WTC11 (cell line): ENCODE measurements at regions not wholly inside any gene's neighbourhood (a gene's known extent, or its start where the extent isn't known, plus 50 kb on each side); places are given as distances from the start of the nearest gene placed in this dataset.

Experiments used
- ATAC-seq: fragments of 200-7000 bp; cut with Tn5 transposase; 2 replicates; pipeline ENCODE4 v1.10.0; 2021; ENCODE audit warnings: mild to moderate bottlenecking, moderate library complexity
- CTCF ChIA-PET: fragments of 300-600 bp; sonication (Branson Sonifier 250); formaldehyde crosslinking; loops from one replicate; lab custom pipeline; 2021; ENCODE audit warnings: antibody characterized with exemption; lab: Charles Lee
- POLR2A ChIA-PET: fragments of 350-600 bp; sonication (Branson Sonifier 250); formaldehyde crosslinking; loops from one replicate; lab custom pipeline; 2021; ENCODE audit warnings: antibody characterized with exemption; lab: Charles Lee
- DNase-seq: peaks from one replicate; pipeline ENCODE4 v3.0.0; 2021; ENCODE audit warnings: low spot score
- H3K27ac Mint-ChIP-seq: 2 replicates; pipeline ENCODE4 v1.8.0; 2021; ENCODE audit warnings: mixed read lengths
- H3K27me3 Mint-ChIP-seq: 2 replicates; pipeline ENCODE4 v1.8.0; 2021; ENCODE audit warnings: low read depth, mild to moderate bottlenecking, moderate library complexity, mixed read lengths
- H3K36me3 Mint-ChIP-seq: 2 replicates; pipeline ENCODE4 v1.8.0; 2021; ENCODE audit warnings: mixed read lengths
- H3K4me1 Mint-ChIP-seq: 2 replicates; pipeline ENCODE4 v1.8.0; 2022; ENCODE audit warnings: mixed read lengths
- H3K4me3 Mint-ChIP-seq: 2 replicates; pipeline ENCODE4 v1.8.0; 2021; ENCODE audit warnings: mild to moderate bottlenecking, moderate library complexity, mixed read lengths
- H3K9me3 Mint-ChIP-seq: 2 replicates; pipeline ENCODE4 v1.8.0; 2021; ENCODE audit warnings: mixed read lengths
- ATF1 ChIP-seq: sonication (generic); formaldehyde crosslinking; IDR thresholded peaks from 2 replicates; pipeline ENCODE4 v1.8.1; 2023; ENCODE audit warnings: mild to moderate bottlenecking, moderate library complexity, missing genetic modification reagents
- CDX4 ChIP-seq: fragments of 250-450 bp; sonication (Bioruptor Pico); IDR thresholded peaks from 2 replicates; pipeline ENCODE4 v1.9.0; 2021; ENCODE audit warnings: moderate library complexity, mild to moderate bottlenecking, inconsistent platforms, borderline replicate concordance
- E2F1 ChIP-seq: sonication (generic); formaldehyde crosslinking; IDR thresholded peaks from 2 replicates; pipeline ENCODE4 v1.8.0; 2022; ENCODE audit warnings: mild to moderate bottlenecking, missing genetic modification reagents
- EMX1 ChIP-seq: fragments of 250-450 bp; sonication (Bioruptor Pico); IDR thresholded peaks from 2 replicates; pipeline ENCODE4 v1.8.0; 2021; ENCODE audit warnings: mild to moderate bottlenecking
- ETV6 ChIP-seq: sonication (generic); formaldehyde crosslinking; IDR thresholded peaks from 2 replicates; pipeline ENCODE4 v1.8.1; 2022; ENCODE audit warnings: mild to moderate bottlenecking, missing genetic modification reagents
- FOXK1 ChIP-seq: sonication (generic); formaldehyde crosslinking; IDR thresholded peaks from 2 replicates; pipeline ENCODE4 v1.8.0; 2022; ENCODE audit warnings: mild to moderate bottlenecking, moderate library complexity, missing genetic modification reagents
- FOXP4 ChIP-seq: sonication (generic); formaldehyde crosslinking; IDR thresholded peaks from 2 replicates; pipeline ENCODE4 v1.8.0; 2022; ENCODE audit warnings: mild to moderate bottlenecking, missing genetic modification reagents
- IRF2 ChIP-seq: sonication (generic); formaldehyde crosslinking; IDR thresholded peaks from 2 replicates; pipeline ENCODE4 v1.8.0; 2022; ENCODE audit warnings: low read depth, missing genetic modification reagents, borderline replicate concordance
- KAT7 ChIP-seq: sonication (generic); formaldehyde crosslinking; IDR thresholded peaks from 2 replicates; pipeline ENCODE4 v1.8.1; 2023; ENCODE audit warnings: missing genetic modification reagents, mild to moderate bottlenecking, borderline replicate concordance
- MYBL2 ChIP-seq: sonication (generic); formaldehyde crosslinking; IDR thresholded peaks from 2 replicates; pipeline ENCODE4 v1.8.1; 2023; ENCODE audit warnings: mild to moderate bottlenecking, moderate library complexity, missing genetic modification reagents
- NFATC4 ChIP-seq: fragments of 250-450 bp; sonication (Bioruptor Pico); IDR thresholded peaks from 2 replicates; pipeline ENCODE4 v1.9.0; 2021; ENCODE audit warnings: mild to moderate bottlenecking
- PRDM15 ChIP-seq: sonication (generic); formaldehyde crosslinking; IDR thresholded peaks from 2 replicates; pipeline ENCODE4 v1.8.0; 2022; ENCODE audit warnings: missing genetic modification reagents
- RELA ChIP-seq: sonication (generic); formaldehyde crosslinking; IDR thresholded peaks from 2 replicates; pipeline ENCODE4 v1.8.1; 2022; ENCODE audit warnings: missing genetic modification reagents, mild to moderate bottlenecking, borderline replicate concordance
- TCF7 ChIP-seq: sonication (generic); formaldehyde crosslinking; IDR thresholded peaks from 2 replicates; pipeline ENCODE4 v1.8.0; 2022; ENCODE audit warnings: mild to moderate bottlenecking, low read depth, missing genetic modification reagents, moderate library complexity
- ZNF121 ChIP-seq: sonication (generic); formaldehyde crosslinking; IDR thresholded peaks from 2 replicates; pipeline ENCODE4 v1.8.0; 2023; ENCODE audit warnings: missing genetic modification reagents
- ZNF396 ChIP-seq: fragments of 250-450 bp; sonication (Bioruptor Pico); IDR thresholded peaks from 2 replicates; pipeline ENCODE4 v1.8.0; 2021; ENCODE audit warnings: mild to moderate bottlenecking, moderate library complexity, borderline replicate concordance
- ZNF532 ChIP-seq: fragments of 250-450 bp; sonication (Bioruptor Pico); IDR thresholded peaks from 2 replicates; pipeline ENCODE4 v1.9.0; 2021; ENCODE audit warnings: mild to moderate bottlenecking, borderline replicate concordance

- Mint-ChIP-seq H3K4me3 (no peak overlapping the region), H3K27ac (no peak overlapping the region), H3K9me3 (no peaks in the 10 kb centered on the region), H3K4me1 (no peaks in the 10 kb centered on the region), H3K36me3 (no peaks in the 10 kb centered on the region), H3K27me3 (no peaks in the 10 kb centered on the region)
- DNase-seq = no peak
- ATAC-seq = no peak
- no peak for TF ChIP-seq ATF1
- no peak for TF ChIP-seq KAT7 (CRISPR knock-in tag)
- no peak for TF ChIP-seq CDX4 (CRISPR knock-in tag)
- no peak for TF ChIP-seq E2F1 (CRISPR knock-in tag)
- no peak for TF ChIP-seq EMX1 (CRISPR knock-in tag)
- no peak for TF ChIP-seq NFATC4
- TF ChIP-seq IRF2 (CRISPR knock-in tag) = no peak
- TF ChIP-seq RELA (CRISPR knock-in tag) = no peak
- no peak for TF ChIP-seq ZNF396
- TF ChIP-seq FOXP4 (CRISPR knock-in tag) = no peak
- no peak for TF ChIP-seq FOXK1 (CRISPR knock-in tag)
- no peak for TF ChIP-seq MYBL2 (CRISPR knock-in tag)
- TF ChIP-seq ZNF121 (CRISPR knock-in tag) = no peak
- TF ChIP-seq PRDM15 = no peak
- no peak for TF ChIP-seq ETV6 (CRISPR knock-in tag)
- no peak for TF ChIP-seq TCF7 (CRISPR knock-in tag)
- no peak for TF ChIP-seq ZNF532 (CRISPR knock-in tag)
- ChIA-PET CTCF (interaction anchor here (0.9 kb wide), 1 partner anchor 22 kb away, joined by 4 read pairs; no protein-coding TSS in a partner anchor), POLR2A (no interaction called here)
These were observed 127.0 kb upstream of the CCDC54 start for GRCh38 chr3:107250221-107250620.
